ENCODE measurements at regions not wholly inside any gene's neighbourhood (a gene's known extent, or its start where the extent isn't known, plus 50 kb on each side); places are given as distances from the start of the nearest gene placed in this dataset.

GRCh38 chr12:115542656-115543055 lies 734.8 kb downstream of the MED13L start (continued):
- no peak for TF ChIP-seq ZBTB11 (CRISPR knock-in tag; IDR thresholded peaks at IDR 0.05)
- TF ChIP-seq BRCA1 (IDR thresholded peaks at IDR 0.05): no peak
- no peak for TF ChIP-seq BRCA1 (CRISPR knock-in tag; IDR thresholded peaks at IDR 0.05)
- TF ChIP-seq BDP1 (IDR thresholded peaks at IDR 0.05; ENCODE audit: insufficient read depth, insufficient read length): no peak
- no peak for TF ChIP-seq HDAC2 (IDR thresholded peaks at IDR 0.05)
- TF ChIP-seq ZBTB49 (CRISPR knock-in tag; IDR thresholded peaks at IDR 0.05; ENCODE audit: borderline replicate concordance): no peak

Data from K562 (cell line).